BE2C (cell line): ENCODE measurements at regions not wholly inside any gene's neighbourhood (a gene's known extent, or its start where the extent isn't known, plus 50 kb on each side); places are given as distances from the start of the nearest gene placed in this dataset.

Experiments used
- DNase-seq: peaks from one replicate; pipeline ENCODE4 v3.0.0-alpha.2; 2020
- H3K27me3 ChIP-seq: fragments of 250-450 bp; sonication (Bioruptor Pico); 2 replicates; pipeline ENCODE4 v1.5.1; 2020; ENCODE audit warnings: mild to moderate bottlenecking
- H3K36me3 ChIP-seq: fragments of 250-450 bp; sonication (Bioruptor Pico); 2 replicates; pipeline ENCODE4 v1.5.1; 2020; ENCODE audit warnings: mild to moderate bottlenecking
- H3K4me1 ChIP-seq: fragments of 250-450 bp; sonication (Bioruptor Pico); 2 replicates; pipeline ENCODE4 v1.5.1; 2020
- H3K4me3 ChIP-seq: 2 replicates; pipeline ENCODE4 v1.5.1; 2011; ENCODE audit warnings: low read depth, low read length
- H3K9me3 ChIP-seq: fragments of 250-450 bp; sonication (Bioruptor Pico); 2 replicates; pipeline ENCODE4 v1.5.1; 2020
- CTCF ChIP-seq: IDR thresholded peaks from 2 replicates; pipeline ENCODE4 v1.5.1; 2012; ENCODE audit warnings: mild to moderate bottlenecking, low read depth, low read length

GRCh38 chr4:58553031-58553430 is 1442.8 kb upstream of the IGFBP7 start:
- no peak for TF ChIP-seq CTCF
- H3K4me3 ChIP-seq, result no peak overlapping the region
- no peaks in the 10 kb centered on the region for H3K4me1 ChIP-seq
- no peak for DNase-seq
- no peaks in the 10 kb centered on the region for H3K9me3 ChIP-seq
- H3K27me3 ChIP-seq, result no peaks in the 10 kb centered on the region
- H3K36me3 ChIP-seq, result no peaks in the 10 kb centered on the region

GRCh38 chr4:58551676-58552075 is 1441.5 kb upstream of the IGFBP7 start:
- no peak for TF ChIP-seq CTCF
- Histone ChIP-seq H3K4me1 (no peaks in the 10 kb centered on the region), H3K4me3 (no peak overlapping the region), H3K9me3 (no peaks in the 10 kb centered on the region), H3K36me3 (no peaks in the 10 kb centered on the region), H3K27me3 (no peaks in the 10 kb centered on the region)
- no peak for DNase-seq

- Histone ChIP-seq H3K4me3 (no peak overlapping the region), H3K9me3 (no peaks in the 10 kb centered on the region), H3K27me3 (no peaks in the 10 kb centered on the region), H3K36me3 (no peaks in the 10 kb centered on the region), H3K4me1 (no peaks in the 10 kb centered on the region)
- DNase-seq, result no peak
- TF ChIP-seq CTCF, result no peak
Measured at GRCh38 chr4:58543465-58543864, 1433.3 kb upstream of the IGFBP7 start.

GRCh38 chr4:58541926-58542325 is 1431.7 kb upstream of the IGFBP7 start:
- DNase-seq, result no peak
- Histone ChIP-seq H3K4me1 (no peaks in the 10 kb centered on the region), H3K27me3 (no peaks in the 10 kb centered on the region), H3K9me3 (no peaks in the 10 kb centered on the region), H3K36me3 (no peaks in the 10 kb centered on the region), H3K4me3 (no peak overlapping the region)
- no peak for TF ChIP-seq CTCF

GRCh38 chr4:58522765-58523382 is 1412.7 kb upstream of the IGFBP7 start:
- H3K27me3 ChIP-seq, result no peaks in the 10 kb centered on the region
- H3K36me3 ChIP-seq, result no peaks in the 10 kb centered on the region
- H3K9me3 ChIP-seq, result no peaks in the 10 kb centered on the region
- no peak for DNase-seq
- TF ChIP-seq CTCF, result no peak
- H3K4me1 ChIP-seq, result no peaks in the 10 kb centered on the region
- no peak overlapping the region for H3K4me3 ChIP-seq

- Histone ChIP-seq H3K4me3 (no peak overlapping the region), H3K27me3 (no peaks in the 10 kb centered on the region), H3K9me3 (no peaks in the 10 kb centered on the region), H3K4me1 (no peaks in the 10 kb centered on the region), H3K36me3 (no peaks in the 10 kb centered on the region)
- no peak for DNase-seq
- no peak for TF ChIP-seq CTCF
Measured at GRCh38 chr4:58515226-58515625, 1405.0 kb upstream of the IGFBP7 start.
